PFSK-1 (cell line): ENCODE measurements at regions not wholly inside any gene's neighbourhood (a gene's known extent, or its start where the extent isn't known, plus 50 kb on each side); places are given as distances from the start of the nearest gene placed in this dataset.

ENCODE experiments used
- FOXP2 ChIP-seq: optimal IDR thresholded peaks from 2 replicates; pipeline ENCODE3; 2011; ENCODE audit warnings: borderline replicate concordance, control low read depth, inconsistent platforms; ENCODE audit not compliant: insufficient read depth; ENCODE audit errors: extremely low read length, extremely low read depth
- POLR2AphosphoS5 ChIP-seq: IDR thresholded peaks from 2 replicates; pipeline ENCODE4 v1.6.1; 2012; ENCODE audit warnings: low read depth, mild to moderate bottlenecking, control low read depth, low read length, moderate library complexity
- SIN3A ChIP-seq: IDR thresholded peaks from 2 replicates; pipeline ENCODE4 v1.6.1; 2012; ENCODE audit warnings: mild to moderate bottlenecking, low read length, moderate library complexity, borderline replicate concordance; ENCODE audit not compliant: insufficient read depth
- TAF1 ChIP-seq: IDR thresholded peaks from 2 replicates; pipeline ENCODE4 v1.6.1; 2012; ENCODE audit warnings: low read length, control low read depth, borderline replicate concordance; ENCODE audit not compliant: insufficient read depth
- TF ChIP-seq, protein P1 (sequence below), 2 experiments: IDR thresholded peaks; 2 replicates each; pipeline versions ENCODE4 v1.6.1 to v1.8.0; 2011 to 2012; ENCODE audit warnings: low read depth in 2 of 2, low read length in 2 of 2, control low read depth in 1 of 2, inconsistent platforms in 1 of 2, mild to moderate bottlenecking in 1 of 2, moderate library complexity in 1 of 2; ENCODE audit not compliant: insufficient read depth in 1 of 2

DNA sequence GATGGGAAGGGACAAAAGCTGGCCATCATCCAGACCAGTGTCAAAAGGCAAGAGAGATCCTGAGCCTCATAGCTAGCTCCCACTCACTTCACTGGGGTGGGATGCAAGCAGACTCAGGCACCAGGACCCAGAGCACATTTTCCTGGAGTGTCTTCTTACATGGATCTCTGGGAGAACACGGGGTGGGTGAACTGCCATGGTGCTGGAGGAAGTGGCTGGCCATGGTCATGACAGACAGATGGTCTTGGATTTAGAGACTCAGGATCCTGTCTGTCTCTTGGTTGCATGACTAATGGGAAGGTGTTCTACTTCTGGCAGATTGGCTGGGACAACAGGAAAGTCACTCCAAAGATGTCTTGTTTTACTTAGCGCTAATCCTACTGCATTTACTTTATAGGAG, 311.5 kb downstream of the ATP23 start:
- no peak for TF ChIP-seq POLR2AphosphoS5
- TF ChIP-seq, protein P1, sequence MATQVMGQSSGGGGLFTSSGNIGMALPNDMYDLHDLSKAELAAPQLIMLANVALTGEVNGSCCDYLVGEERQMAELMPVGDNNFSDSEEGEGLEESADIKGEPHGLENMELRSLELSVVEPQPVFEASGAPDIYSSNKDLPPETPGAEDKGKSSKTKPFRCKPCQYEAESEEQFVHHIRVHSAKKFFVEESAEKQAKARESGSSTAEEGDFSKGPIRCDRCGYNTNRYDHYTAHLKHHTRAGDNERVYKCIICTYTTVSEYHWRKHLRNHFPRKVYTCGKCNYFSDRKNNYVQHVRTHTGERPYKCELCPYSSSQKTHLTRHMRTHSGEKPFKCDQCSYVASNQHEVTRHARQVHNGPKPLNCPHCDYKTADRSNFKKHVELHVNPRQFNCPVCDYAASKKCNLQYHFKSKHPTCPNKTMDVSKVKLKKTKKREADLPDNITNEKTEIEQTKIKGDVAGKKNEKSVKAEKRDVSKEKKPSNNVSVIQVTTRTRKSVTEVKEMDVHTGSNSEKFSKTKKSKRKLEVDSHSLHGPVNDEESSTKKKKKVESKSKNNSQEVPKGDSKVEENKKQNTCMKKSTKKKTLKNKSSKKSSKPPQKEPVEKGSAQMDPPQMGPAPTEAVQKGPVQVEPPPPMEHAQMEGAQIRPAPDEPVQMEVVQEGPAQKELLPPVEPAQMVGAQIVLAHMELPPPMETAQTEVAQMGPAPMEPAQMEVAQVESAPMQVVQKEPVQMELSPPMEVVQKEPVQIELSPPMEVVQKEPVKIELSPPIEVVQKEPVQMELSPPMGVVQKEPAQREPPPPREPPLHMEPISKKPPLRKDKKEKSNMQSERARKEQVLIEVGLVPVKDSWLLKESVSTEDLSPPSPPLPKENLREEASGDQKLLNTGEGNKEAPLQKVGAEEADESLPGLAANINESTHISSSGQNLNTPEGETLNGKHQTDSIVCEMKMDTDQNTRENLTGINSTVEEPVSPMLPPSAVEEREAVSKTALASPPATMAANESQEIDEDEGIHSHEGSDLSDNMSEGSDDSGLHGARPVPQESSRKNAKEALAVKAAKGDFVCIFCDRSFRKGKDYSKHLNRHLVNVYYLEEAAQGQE (IDR thresholded peaks at IDR 0.05; ENCODE audit: insufficient read depth in 1 of 2, low read depth in 2 of 2, low read length in 2 of 2): no peak
- no peak for TF ChIP-seq SIN3A
- no peak for TF ChIP-seq TAF1
- TF ChIP-seq FOXP2: no peak

DNA sequence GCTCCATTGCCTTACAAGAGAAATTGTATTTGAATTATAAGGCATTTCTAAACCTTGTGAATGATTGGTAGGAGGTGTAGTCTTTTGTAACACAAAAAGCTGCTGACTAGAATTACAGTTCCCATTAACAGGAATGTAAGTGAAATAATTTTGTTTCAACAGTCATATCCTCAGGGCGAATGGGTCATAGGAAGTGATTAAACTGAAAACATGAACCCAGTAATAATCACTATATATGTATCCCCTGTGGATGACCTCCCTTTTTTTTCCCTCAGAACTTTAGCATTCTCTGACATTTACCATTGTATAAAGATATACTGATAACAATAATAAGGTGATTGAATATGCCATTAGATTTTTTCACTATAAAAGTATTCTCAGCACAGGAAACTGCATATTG, 312.3 kb downstream of the ATP23 start:
- no peak for TF ChIP-seq POLR2AphosphoS5
- TF ChIP-seq FOXP2: no peak
- TF ChIP-seq TAF1: no peak
- no peak for TF ChIP-seq SIN3A
- TF ChIP-seq, protein P1 (IDR thresholded peaks at IDR 0.05; ENCODE audit: insufficient read depth in 1 of 2, low read depth in 2 of 2, low read length in 2 of 2): no peak

DNA sequence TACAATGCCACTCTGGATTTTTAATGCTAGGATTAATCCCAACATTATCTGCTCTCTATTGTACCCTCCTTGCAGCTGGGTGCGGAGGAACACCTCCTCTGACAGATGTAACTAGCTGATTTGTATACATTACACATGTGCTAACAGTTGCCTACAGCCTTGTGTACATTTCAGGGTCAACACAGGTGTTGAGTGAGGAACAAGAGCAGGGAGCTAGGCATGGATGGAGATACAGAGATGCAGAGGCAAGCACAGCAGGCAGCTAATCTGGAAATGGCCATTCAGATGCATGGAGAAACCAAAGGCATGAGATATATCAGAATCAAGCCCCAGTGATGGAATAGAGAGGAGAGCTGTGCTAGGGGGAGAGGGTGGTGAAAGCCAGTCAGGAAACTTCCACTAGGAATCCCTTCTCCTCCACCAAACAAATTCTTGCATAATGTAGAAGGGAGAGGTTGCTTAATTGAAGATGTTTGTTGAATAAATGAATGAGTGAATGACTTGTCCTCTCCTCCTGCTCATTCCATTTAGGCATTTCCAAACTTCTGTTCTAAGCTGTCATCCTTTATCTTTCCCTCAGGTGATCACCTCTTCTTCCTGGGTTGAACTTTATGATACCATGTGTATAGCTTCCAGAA, 313.2 kb downstream of the ATP23 start:
- TF ChIP-seq POLR2AphosphoS5: no peak
- TF ChIP-seq TAF1: no peak
- TF ChIP-seq SIN3A: no peak
- TF ChIP-seq, protein P1 (IDR thresholded peaks at IDR 0.05; ENCODE audit: insufficient read depth in 1 of 2, low read depth in 2 of 2, low read length in 2 of 2): no peak
- no peak for TF ChIP-seq FOXP2

DNA sequence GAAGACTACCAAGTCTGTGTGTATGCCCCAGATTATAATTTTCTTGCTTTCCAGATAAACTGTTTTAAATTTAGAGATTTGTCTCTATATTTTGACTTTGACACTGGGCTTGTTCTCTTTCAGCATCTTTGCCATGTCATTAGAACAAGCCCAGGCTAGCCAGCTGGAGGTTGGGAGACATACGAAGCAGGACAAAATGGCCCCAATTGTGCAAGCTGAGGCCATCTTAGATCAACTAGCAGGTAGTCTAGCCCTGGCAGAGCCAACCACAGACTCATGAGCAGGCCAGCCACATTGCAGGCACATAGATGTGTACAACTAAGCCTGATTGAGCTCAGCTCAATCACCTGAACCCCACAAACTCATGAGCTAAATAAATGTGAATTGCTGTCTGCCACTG, 321.4 kb downstream of the ATP23 start:
- TF ChIP-seq, protein P1 (IDR thresholded peaks at IDR 0.05; ENCODE audit: insufficient read depth in 1 of 2, low read depth in 2 of 2, low read length in 2 of 2): no peak
- TF ChIP-seq POLR2AphosphoS5 (no peak), SIN3A (no peak), FOXP2 (no peak), TAF1 (no peak)

DNA sequence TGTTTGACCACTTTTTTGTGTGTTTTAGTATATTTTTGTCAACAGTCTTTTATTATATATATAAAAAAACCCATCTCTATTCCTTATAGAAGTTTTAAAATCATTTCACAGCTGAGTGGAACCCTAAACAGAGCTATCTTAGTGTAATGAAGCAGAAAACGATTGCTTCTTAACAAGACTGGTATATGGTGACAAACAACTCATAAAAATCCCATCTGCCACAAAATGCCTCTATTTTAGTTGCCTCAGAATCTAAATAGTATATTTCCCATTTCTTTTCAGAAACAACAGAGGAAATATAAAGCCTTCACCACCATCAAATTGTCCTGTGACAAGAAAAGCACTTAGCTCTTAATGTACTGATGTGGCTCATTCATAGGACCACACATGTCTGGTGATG, 322.4 kb downstream of the ATP23 start:
- TF ChIP-seq POLR2AphosphoS5: no peak
- TF ChIP-seq SIN3A: no peak
- no peak for TF ChIP-seq FOXP2
- TF ChIP-seq TAF1: no peak
- TF ChIP-seq, protein P1 (IDR thresholded peaks at IDR 0.05; ENCODE audit: insufficient read depth in 1 of 2, low read depth in 2 of 2, low read length in 2 of 2): no peak
